Sigmoid colon (tissue), 3 donors: ENCODE measurements at regions not wholly inside any gene's neighbourhood (a gene's known extent, or its start where the extent isn't known, plus 50 kb on each side); places are given as distances from the start of the nearest gene placed in this dataset.
"Not testable (repeated sequence)": the region's sequence is repeated elsewhere in the genome, so short reads cannot be mapped to it uniquely, and the experiment has no call there.

ENCODE experiments used
- POLR2A ChIP-seq, 2 donors: fragments of 450-650 bp; IDR thresholded peaks; one replicate each; pipeline ENCODE4 v1.6.1; 2016; ENCODE audit warnings: antibody characterized with exemption in 2 of 2, mild to moderate bottlenecking in 2 of 2, moderate library complexity in 2 of 2
- TF ChIP-seq, protein P1 (sequence below), 4 experiments: fragments of 450-650 bp in 3 of 4; fragments of 200-600 bp in 1 of 4; IDR thresholded peaks; one replicate each; pipeline ENCODE4 v1.5.1; 2016 to 2019; ENCODE audit warnings: antibody characterized with exemption in 4 of 4, mild to moderate bottlenecking in 3 of 4, moderate library complexity in 2 of 4

DNA sequence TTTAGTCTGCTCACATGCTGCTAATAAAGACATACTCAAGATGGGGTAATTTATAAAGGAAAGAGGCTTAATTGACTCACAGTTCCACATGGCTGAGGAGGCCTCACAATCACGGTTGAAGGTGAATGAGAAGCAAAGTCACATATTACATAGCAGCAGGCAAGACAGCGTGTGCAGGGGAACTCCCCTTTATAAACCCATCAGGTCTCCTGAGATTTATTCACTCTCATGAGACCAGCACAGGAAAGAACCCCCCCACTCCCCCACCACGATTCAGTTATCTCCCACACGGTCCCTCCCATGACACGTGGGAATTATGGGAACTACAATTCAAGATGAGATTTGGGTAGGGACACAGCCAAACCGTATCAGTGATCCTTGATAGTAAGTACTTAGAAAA, 891.7 kb upstream of the CDH10 start:
- TF ChIP-seq, protein P1, sequence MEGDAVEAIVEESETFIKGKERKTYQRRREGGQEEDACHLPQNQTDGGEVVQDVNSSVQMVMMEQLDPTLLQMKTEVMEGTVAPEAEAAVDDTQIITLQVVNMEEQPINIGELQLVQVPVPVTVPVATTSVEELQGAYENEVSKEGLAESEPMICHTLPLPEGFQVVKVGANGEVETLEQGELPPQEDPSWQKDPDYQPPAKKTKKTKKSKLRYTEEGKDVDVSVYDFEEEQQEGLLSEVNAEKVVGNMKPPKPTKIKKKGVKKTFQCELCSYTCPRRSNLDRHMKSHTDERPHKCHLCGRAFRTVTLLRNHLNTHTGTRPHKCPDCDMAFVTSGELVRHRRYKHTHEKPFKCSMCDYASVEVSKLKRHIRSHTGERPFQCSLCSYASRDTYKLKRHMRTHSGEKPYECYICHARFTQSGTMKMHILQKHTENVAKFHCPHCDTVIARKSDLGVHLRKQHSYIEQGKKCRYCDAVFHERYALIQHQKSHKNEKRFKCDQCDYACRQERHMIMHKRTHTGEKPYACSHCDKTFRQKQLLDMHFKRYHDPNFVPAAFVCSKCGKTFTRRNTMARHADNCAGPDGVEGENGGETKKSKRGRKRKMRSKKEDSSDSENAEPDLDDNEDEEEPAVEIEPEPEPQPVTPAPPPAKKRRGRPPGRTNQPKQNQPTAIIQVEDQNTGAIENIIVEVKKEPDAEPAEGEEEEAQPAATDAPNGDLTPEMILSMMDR (IDR thresholded peaks at IDR 0.05): not testable (repeated sequence)
- not testable (repeated sequence) for TF ChIP-seq POLR2A (IDR thresholded peaks at IDR 0.05)
